MM.1S (cell line): ENCODE measurements at regions not wholly inside any gene's neighbourhood (a gene's known extent, or its start where the extent isn't known, plus 50 kb on each side); places are given as distances from the start of the nearest gene placed in this dataset.

Experiments
- DNase-seq: peaks from one replicate; pipeline ENCODE4 v3.0.0-alpha.2; 2015
- H2AFZ ChIP-seq: fragments of 300-600 bp; sonication (generic); 2 replicates; pipeline ENCODE4 v1.6.0; 2016; ENCODE audit warnings: antibody characterized with exemption, low read length
- H3F3A ChIP-seq: fragments of 300-600 bp; sonication (generic); 2 replicates; pipeline ENCODE4 v1.6.1; 2016; ENCODE audit warnings: mild to moderate bottlenecking, antibody characterized with exemption, low read length, moderate library complexity, mixed read lengths; ENCODE audit not compliant: insufficient read depth
- H3K27ac ChIP-seq: fragments of 300-600 bp; sonication (generic); 2 replicates; pipeline ENCODE4 v1.5.1; 2016; ENCODE audit warnings: mild to moderate bottlenecking, low read length
- H3K27me3 ChIP-seq: fragments of 300-600 bp; sonication (generic); replicated peaks from 2 replicates; pipeline ENCODE4 v1.6.0; 2016; ENCODE audit warnings: low read length; ENCODE audit not compliant: insufficient read depth
- H3K36me3 ChIP-seq: fragments of 300-600 bp; sonication (generic); replicated peaks from 2 replicates; pipeline ENCODE4 v1.6.1; 2016; ENCODE audit warnings: mild to moderate bottlenecking, low read length, mixed read lengths; ENCODE audit not compliant: insufficient read depth
- H3K4me1 ChIP-seq: fragments of 300-600 bp; sonication (generic); 2 replicates; pipeline ENCODE4 v1.6.1; 2016; ENCODE audit warnings: low read length, mixed read lengths
- H3K4me2 ChIP-seq: fragments of 300-600 bp; sonication (generic); 2 replicates; pipeline ENCODE4 v1.6.0; 2016; ENCODE audit warnings: low read depth, low read length
- H3K4me3 ChIP-seq: fragments of 300-600 bp; sonication (generic); 2 replicates; pipeline ENCODE4 v1.5.1; 2016; ENCODE audit warnings: low read length, mixed read lengths
- H3K79me2 ChIP-seq: fragments of 300-600 bp; sonication (generic); 2 replicates; pipeline ENCODE4 v1.6.1; 2016; ENCODE audit warnings: mixed run types, low read length, mixed read lengths
- H3K9ac ChIP-seq: fragments of 300-600 bp; sonication (generic); 2 replicates; pipeline ENCODE4 v1.6.1; 2016; ENCODE audit warnings: low read length, mixed read lengths
- H3K9me2 ChIP-seq: fragments of 300-600 bp; sonication (generic); replicated peaks from 2 replicates; pipeline ENCODE4 v1.6.1; 2016; ENCODE audit warnings: mild to moderate bottlenecking, low read length, mixed read lengths; ENCODE audit not compliant: insufficient read depth
- H3K9me3 ChIP-seq: fragments of 300-600 bp; sonication (generic); replicated peaks from 2 replicates; pipeline ENCODE4 v1.6.1; 2016; ENCODE audit warnings: mild to moderate bottlenecking, low read length, mixed read lengths; ENCODE audit not compliant: insufficient read depth
- H4K20me1 ChIP-seq: fragments of 300-600 bp; sonication (generic); 2 replicates; pipeline ENCODE4 v1.6.1; 2016; ENCODE audit warnings: mild to moderate bottlenecking, low read length, moderate library complexity, mixed read lengths; ENCODE audit not compliant: insufficient read depth
- EZH2 ChIP-seq: fragments of 300-600 bp; sonication (generic); optimal IDR thresholded peaks from 2 replicates; pipeline ENCODE3; 2017; ENCODE audit warnings: low read depth, mild to moderate bottlenecking, antibody characterized with exemption, low read length, mixed read lengths
- EZH2phosphoT487 ChIP-seq: fragments of 300-600 bp; sonication (generic); IDR thresholded peaks from 2 replicates; pipeline ENCODE4 v1.6.1; 2018; ENCODE audit warnings: antibody characterized with exemption, low read length
- TF ChIP-seq, protein P1 (sequence below): fragments of 300-600 bp; sonication (generic); IDR thresholded peaks from 2 replicates; pipeline ENCODE4 v1.5.1; 2016; ENCODE audit warnings: antibody characterized with exemption, low read length, mixed read lengths

DNA sequence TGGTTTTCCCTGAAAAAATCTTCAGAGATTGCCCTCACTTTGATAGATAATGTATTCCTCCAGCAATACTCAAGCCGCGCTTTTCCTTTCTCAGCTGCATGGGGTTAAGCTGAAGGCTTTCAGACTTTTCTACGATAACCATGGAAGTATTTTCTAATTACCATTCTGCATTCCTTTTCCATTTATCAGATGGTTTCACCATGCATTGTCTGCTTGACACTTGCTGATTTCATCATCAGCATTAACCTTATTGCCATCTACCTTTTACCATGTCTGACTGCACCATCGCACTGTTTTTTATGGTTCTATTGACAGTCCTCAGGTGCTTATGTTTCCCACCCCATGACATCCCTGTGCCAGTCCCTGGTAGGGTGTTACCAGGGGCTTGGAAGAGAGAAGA is 91.6 kb downstream of the DMAC1 start:
- no peaks in the 10 kb centered on the region for H4K20me1 ChIP-seq
- TF ChIP-seq, protein P1, sequence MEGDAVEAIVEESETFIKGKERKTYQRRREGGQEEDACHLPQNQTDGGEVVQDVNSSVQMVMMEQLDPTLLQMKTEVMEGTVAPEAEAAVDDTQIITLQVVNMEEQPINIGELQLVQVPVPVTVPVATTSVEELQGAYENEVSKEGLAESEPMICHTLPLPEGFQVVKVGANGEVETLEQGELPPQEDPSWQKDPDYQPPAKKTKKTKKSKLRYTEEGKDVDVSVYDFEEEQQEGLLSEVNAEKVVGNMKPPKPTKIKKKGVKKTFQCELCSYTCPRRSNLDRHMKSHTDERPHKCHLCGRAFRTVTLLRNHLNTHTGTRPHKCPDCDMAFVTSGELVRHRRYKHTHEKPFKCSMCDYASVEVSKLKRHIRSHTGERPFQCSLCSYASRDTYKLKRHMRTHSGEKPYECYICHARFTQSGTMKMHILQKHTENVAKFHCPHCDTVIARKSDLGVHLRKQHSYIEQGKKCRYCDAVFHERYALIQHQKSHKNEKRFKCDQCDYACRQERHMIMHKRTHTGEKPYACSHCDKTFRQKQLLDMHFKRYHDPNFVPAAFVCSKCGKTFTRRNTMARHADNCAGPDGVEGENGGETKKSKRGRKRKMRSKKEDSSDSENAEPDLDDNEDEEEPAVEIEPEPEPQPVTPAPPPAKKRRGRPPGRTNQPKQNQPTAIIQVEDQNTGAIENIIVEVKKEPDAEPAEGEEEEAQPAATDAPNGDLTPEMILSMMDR = no peak
- TF ChIP-seq EZH2phosphoT487 (no peak), EZH2 (no peak)

DNA sequence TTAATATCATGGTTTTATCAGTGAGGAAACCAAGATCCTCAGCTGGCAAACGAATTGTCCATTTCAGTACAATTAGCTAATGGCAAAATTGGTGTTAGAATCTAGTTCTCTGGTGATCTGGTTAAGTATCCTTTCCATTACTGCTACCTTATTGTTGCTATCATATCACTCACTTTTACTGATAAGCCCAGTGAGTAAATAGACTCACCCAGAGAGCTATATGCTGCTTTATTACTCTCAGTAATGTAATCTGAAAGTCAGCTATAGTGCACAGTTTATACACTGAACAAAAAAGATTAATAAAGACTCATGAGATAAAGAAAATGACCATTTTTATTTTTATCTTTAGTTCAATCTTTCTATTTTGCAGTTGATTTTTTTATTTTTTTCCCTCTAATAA is 95.0 kb downstream of the DMAC1 start:
- TF ChIP-seq, protein P1 = no peak
- no peak for TF ChIP-seq EZH2
- no peak for TF ChIP-seq EZH2phosphoT487
- Histone ChIP-seq H3K4me1 (no peaks in the 10 kb centered on the region), H4K20me1 (no peaks in the 10 kb centered on the region), H3K9ac (no peak overlapping the region), H3K9me2 (no peaks in the 10 kb centered on the region), H3K9me3 (no peaks in the 10 kb centered on the region; the same call in 1 of the 2 replicates), H3K79me2 (no peaks in the 10 kb centered on the region), H3K4me2 (no peak overlapping the region), H2AFZ (no peak overlapping the region), H3K27me3 (no peaks in the 10 kb centered on the region), H3K4me3 (no peak overlapping the region), H3K36me3 (no peaks in the 10 kb centered on the region), H3K27ac (no peak overlapping the region), H3F3A (no peaks in the 10 kb centered on the region)
- no peak for DNase-seq

More for the DNA sequence above, 91.6 kb downstream of the DMAC1 start:
- H3K9me2 ChIP-seq = no peaks in the 10 kb centered on the region
- H3K9me3 ChIP-seq = no peaks in the 10 kb centered on the region; the same call in 1 of the 2 replicates
- H3K27me3 ChIP-seq = no peaks in the 10 kb centered on the region
- no peak for DNase-seq
- H3F3A ChIP-seq = no peaks in the 10 kb centered on the region
- no peak overlapping the region for H3K4me2 ChIP-seq
- no peaks in the 10 kb centered on the region for H3K36me3 ChIP-seq
- no peak overlapping the region for H3K9ac ChIP-seq
- no peaks in the 10 kb centered on the region for H3K79me2 ChIP-seq
- no peak overlapping the region for H2AFZ ChIP-seq
- no peak overlapping the region for H3K4me3 ChIP-seq
- no peak overlapping the region for H3K27ac ChIP-seq
- no peaks in the 10 kb centered on the region for H3K4me1 ChIP-seq

DNA sequence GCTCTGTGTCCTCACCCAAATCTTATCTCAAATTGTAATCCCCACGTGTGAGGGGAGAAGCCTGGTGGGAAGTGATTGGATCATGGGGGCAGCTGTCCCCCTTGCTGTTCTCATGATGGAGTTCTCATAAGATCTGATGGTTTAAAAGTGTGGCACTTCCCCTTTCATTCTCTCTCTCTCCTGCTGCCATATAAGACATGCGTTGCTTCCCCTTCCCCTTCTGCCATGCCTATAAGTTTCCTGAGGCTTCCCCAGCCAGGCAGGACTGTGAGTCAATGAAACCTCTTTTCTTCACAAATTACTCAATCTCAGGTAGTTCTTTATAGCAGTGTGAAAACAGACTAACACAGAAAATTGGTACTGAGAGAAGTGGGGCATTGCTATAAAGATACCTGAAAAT is 107.7 kb downstream of the DMAC1 start:
- Histone ChIP-seq H3K79me2 (no peaks in the 10 kb centered on the region), H3K27ac (no peak overlapping the region), H3F3A (no peaks in the 10 kb centered on the region), H3K27me3 (no peaks in the 10 kb centered on the region), H2AFZ (no peak overlapping the region), H3K4me1 (no peaks in the 10 kb centered on the region), H4K20me1 (no peaks in the 10 kb centered on the region), H3K9ac (no peak overlapping the region), H3K9me3 (no peaks in the 10 kb centered on the region), H3K9me2 (no peaks in the 10 kb centered on the region), H3K4me2 (no peak overlapping the region), H3K4me3 (no peak overlapping the region), H3K36me3 (no peaks in the 10 kb centered on the region)
- no peak for DNase-seq
- TF ChIP-seq EZH2 = no peak
- TF ChIP-seq, protein P1 = no peak
- TF ChIP-seq EZH2phosphoT487 = no peak
